CD14-positive monocyte (primary cell): ENCODE measurements at regions not wholly inside any gene's neighbourhood (a gene's known extent, or its start where the extent isn't known, plus 50 kb on each side); places are given as distances from the start of the nearest gene placed in this dataset.

Experiments
- DNase-seq, 3 donors: peaks; one replicate each; pipeline ENCODE4 v3.0.0-alpha.2; 2011 to 2022
- H2AFZ ChIP-seq: 2 replicates; pipeline ENCODE4 v1.6.0; 2012; ENCODE audit warnings: mild to moderate bottlenecking, low read depth, low read length, inconsistent platforms; ENCODE audit not compliant: insufficient read depth, poor library complexity, severe bottlenecking
- H3K27ac ChIP-seq, 2 donors: 1 replicate in 1 of 2; 2 replicates in 1 of 2; pipeline ENCODE4 v1.5.1; 2012 to 2013; ENCODE audit warnings: low read length in 2 of 2, control low read depth in 1 of 2, inconsistent platforms in 1 of 2, low read depth in 1 of 2, mild to moderate bottlenecking in 1 of 2
- H3K27me3 ChIP-seq, 2 donors: one replicate each; pipeline versions ENCODE4 v1.6.0 to v1.6.1; 2011 to 2013; ENCODE audit warnings: low read length in 2 of 2; ENCODE audit not compliant: control insufficient read depth in 2 of 2, insufficient read depth in 2 of 2
- H3K36me3 ChIP-seq, 2 donors: replicated peaks in 1 of 2; 1 replicate in 1 of 2; 2 replicates in 1 of 2; pipeline versions ENCODE4 v1.5.1 to v1.6.1; 2012 to 2013; ENCODE audit warnings: low read length in 2 of 2, control low read depth in 1 of 2, inconsistent platforms in 1 of 2, mild to moderate bottlenecking in 1 of 2; ENCODE audit not compliant: insufficient read depth in 2 of 2, control insufficient read depth in 1 of 2
- H3K4me1 ChIP-seq, 2 donors: 1 replicate in 1 of 2; 2 replicates in 1 of 2; pipeline versions ENCODE4 v1.5.1 to v1.6.1; 2012 to 2013; ENCODE audit warnings: low read length in 2 of 2, control low read depth in 1 of 2, inconsistent platforms in 1 of 2, mild to moderate bottlenecking in 1 of 2, moderate library complexity in 1 of 2; ENCODE audit not compliant: insufficient read depth in 2 of 2, control insufficient read depth in 1 of 2
- H3K4me2 ChIP-seq: replicated peaks from 2 replicates; pipeline ENCODE3; 2012; ENCODE audit warnings: low read length, moderate library complexity, mild to moderate bottlenecking; ENCODE audit not compliant: poor library complexity, severe bottlenecking; ENCODE audit errors: extremely low read depth
- H3K4me3 ChIP-seq, 3 experiments: fragments of 200-600 bp in 1 of 3; sonication (generic) in 1 of 3; replicated peaks in 1 of 3; 1 replicate in 2 of 3; 2 replicates in 1 of 3; pipeline ENCODE4 v1.5.1; 2011 to 2013; ENCODE audit warnings: low read length in 3 of 3, mild to moderate bottlenecking in 3 of 3, control low read depth in 2 of 3, low read depth in 2 of 3, inconsistent platforms in 1 of 3, moderate library complexity in 1 of 3
- H3K79me2 ChIP-seq: 2 replicates; pipeline ENCODE4 v1.6.0; 2012; ENCODE audit warnings: mild to moderate bottlenecking, control low read depth, inconsistent platforms, low read length, moderate library complexity; ENCODE audit not compliant: insufficient read depth
- H3K9ac ChIP-seq: 2 replicates; pipeline ENCODE4 v1.6.0; 2017; ENCODE audit warnings: low read length, mild to moderate bottlenecking; ENCODE audit not compliant: insufficient read depth, poor library complexity, severe bottlenecking
- H3K9me3 ChIP-seq, 2 donors: replicated peaks in 1 of 2; 1 replicate in 1 of 2; 2 replicates in 1 of 2; pipeline versions ENCODE4 v1.5.1 to v1.6.1; 2012 to 2013; ENCODE audit warnings: low read length in 2 of 2, control low read depth in 1 of 2; ENCODE audit not compliant: control insufficient read depth in 1 of 2, insufficient read depth in 1 of 2
- H4K20me1 ChIP-seq: 2 replicates; pipeline ENCODE4 v1.6.0; 2012; ENCODE audit warnings: mild to moderate bottlenecking, low read length, control low read depth, moderate library complexity; ENCODE audit not compliant: insufficient read depth
- H3K27ac Mint-ChIP-seq, 7 donors: one replicate each; pipeline ENCODE4 v1.8.0; 2020; ENCODE audit warnings: mild to moderate bottlenecking in 7 of 7, mixed read lengths in 7 of 7, moderate library complexity in 6 of 7, inconsistent platforms in 2 of 7
- H3K27me3 Mint-ChIP-seq, 3 donors: one replicate each; pipeline ENCODE4 v1.8.0; 2021 to 2022; ENCODE audit warnings: low read depth in 3 of 3, mild to moderate bottlenecking in 3 of 3, mixed read lengths in 3 of 3, moderate library complexity in 3 of 3, inconsistent platforms in 1 of 3
- H3K36me3 Mint-ChIP-seq, 2 donors: one replicate each; pipeline ENCODE4 v1.8.0; 2020; ENCODE audit warnings: mixed read lengths in 2 of 2, inconsistent platforms in 1 of 2, mild to moderate bottlenecking in 1 of 2
- H3K4me1 Mint-ChIP-seq: one replicate; pipeline ENCODE4 v1.8.0; 2020; ENCODE audit warnings: mild to moderate bottlenecking, mixed read lengths
- H3K4me3 Mint-ChIP-seq, 2 donors: one replicate each; pipeline ENCODE4 v1.8.0; 2020; ENCODE audit warnings: mild to moderate bottlenecking in 2 of 2, mixed read lengths in 2 of 2, moderate library complexity in 1 of 2
- H3K9me3 Mint-ChIP-seq, 7 donors: one replicate each; pipeline ENCODE4 v1.8.0; 2020 to 2022; ENCODE audit warnings: mixed read lengths in 7 of 7, mild to moderate bottlenecking in 6 of 7, moderate library complexity in 6 of 7, inconsistent platforms in 2 of 7
- WGBS: methylation state at CpG from one replicate; pipeline ENCODE4 v1.1.5; 2013; ENCODE audit warnings: missing lambda C conversion rate; ENCODE audit not compliant: insufficient coverage; 5-methylcytosine and 5-hydroxymethylcytosine counted together
- intact Hi-C, 2 donors: fragments of 100-400 bp; cut with micrococcal nuclease; formaldehyde crosslinking; loops; one replicate each; pipeline versions ENCODE4 v1.15.0 to v1.15.1; 2023
- TF ChIP-seq, protein P1 (sequence below): fragments of 200-600 bp; IDR thresholded peaks from one replicate; pipeline ENCODE4 v1.8.0; 2022; ENCODE audit warnings: antibody characterized with exemption, mild to moderate bottlenecking

DNA sequence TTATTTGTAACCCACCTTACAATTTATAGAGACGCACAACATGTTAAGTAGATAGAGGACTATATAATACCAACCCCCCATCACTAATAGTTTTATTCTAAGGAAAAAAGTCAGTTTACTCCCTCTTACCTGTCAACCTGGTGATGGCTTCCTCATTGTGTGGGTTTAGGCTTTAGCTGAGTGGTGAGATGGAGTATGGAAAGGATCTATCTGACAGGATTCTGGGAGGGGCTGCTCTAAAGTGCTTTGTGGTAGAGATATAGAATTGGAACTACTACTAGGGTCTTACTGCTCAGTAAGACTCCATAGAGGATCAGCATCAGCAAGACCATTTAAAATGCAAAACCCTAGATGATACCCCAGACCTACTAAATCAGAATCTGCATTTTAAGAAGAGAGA is 82.1 kb upstream of the IFNE start:
- Histone ChIP-seq H3K4me3 (no peak overlapping the region), H3K9ac (no peak overlapping the region), H3K27ac (no peak overlapping the region), H3K27me3 (peaks cover 54 to 77% of the 10 kb centered on the region in 2 donors), H3K79me2 (no peaks in the 10 kb centered on the region), H3K4me1 (peaks cover 5 to 11% of the 10 kb centered on the region in 2 donors), H3K36me3 (no peaks in the 10 kb centered on the region), H3K4me2 (no peak overlapping the region), H3K9me3 (peaks cover 0 to 9% of the 10 kb centered on the region in 2 donors), H2AFZ (no peak overlapping the region), H4K20me1 (no peaks in the 10 kb centered on the region)
- H3K27me3 Mint-ChIP-seq = peaks cover 23 to 48% (median 29%) of the 10 kb centered on the region in 3 donors
- no peak overlapping the region for H3K27ac Mint-ChIP-seq
- DNase-seq = no peak
- H3K36me3 Mint-ChIP-seq = no peaks in the 10 kb centered on the region
- no peak overlapping the region for H3K4me3 Mint-ChIP-seq
- TF ChIP-seq, protein P1, sequence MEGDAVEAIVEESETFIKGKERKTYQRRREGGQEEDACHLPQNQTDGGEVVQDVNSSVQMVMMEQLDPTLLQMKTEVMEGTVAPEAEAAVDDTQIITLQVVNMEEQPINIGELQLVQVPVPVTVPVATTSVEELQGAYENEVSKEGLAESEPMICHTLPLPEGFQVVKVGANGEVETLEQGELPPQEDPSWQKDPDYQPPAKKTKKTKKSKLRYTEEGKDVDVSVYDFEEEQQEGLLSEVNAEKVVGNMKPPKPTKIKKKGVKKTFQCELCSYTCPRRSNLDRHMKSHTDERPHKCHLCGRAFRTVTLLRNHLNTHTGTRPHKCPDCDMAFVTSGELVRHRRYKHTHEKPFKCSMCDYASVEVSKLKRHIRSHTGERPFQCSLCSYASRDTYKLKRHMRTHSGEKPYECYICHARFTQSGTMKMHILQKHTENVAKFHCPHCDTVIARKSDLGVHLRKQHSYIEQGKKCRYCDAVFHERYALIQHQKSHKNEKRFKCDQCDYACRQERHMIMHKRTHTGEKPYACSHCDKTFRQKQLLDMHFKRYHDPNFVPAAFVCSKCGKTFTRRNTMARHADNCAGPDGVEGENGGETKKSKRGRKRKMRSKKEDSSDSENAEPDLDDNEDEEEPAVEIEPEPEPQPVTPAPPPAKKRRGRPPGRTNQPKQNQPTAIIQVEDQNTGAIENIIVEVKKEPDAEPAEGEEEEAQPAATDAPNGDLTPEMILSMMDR = no peak
- intact Hi-C loops = no loop called here
- H3K4me1 Mint-ChIP-seq = peaks cover 6% of the 10 kb centered on the region
- H3K9me3 Mint-ChIP-seq = peaks cover 0 to 6% (median 4%) of the 10 kb centered on the region in 7 donors
- WGBS = no CpG with 5 or more reads among the region's 1 CpG

DNA sequence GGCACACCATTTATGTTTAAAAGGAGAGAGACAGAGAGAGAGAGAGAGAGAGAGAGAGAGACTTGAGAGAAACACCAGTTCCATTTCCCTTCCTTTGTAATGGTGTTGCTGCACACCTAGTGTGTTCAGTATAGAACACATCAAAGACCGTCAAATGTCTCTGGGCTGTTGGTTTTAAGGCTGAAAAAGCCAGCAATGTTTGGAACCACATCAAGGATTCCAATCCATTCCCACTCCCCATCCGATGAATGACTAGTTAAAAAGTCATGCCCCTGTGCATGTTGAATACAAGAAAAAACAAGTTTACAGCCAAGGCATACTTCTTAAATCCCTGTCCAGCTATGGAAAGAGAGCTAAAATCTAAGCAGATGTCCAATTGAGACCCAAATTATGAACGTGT is 83.0 kb upstream of the IFNE start:
- H3K9me3 ChIP-seq = peaks cover 0 to 6% of the 10 kb centered on the region in 2 donors
- no peaks in the 10 kb centered on the region for H3K36me3 Mint-ChIP-seq
- H3K79me2 ChIP-seq = no peaks in the 10 kb centered on the region
- intact Hi-C loops = no loop called here
- peaks cover 2% of the 10 kb centered on the region for H3K4me1 Mint-ChIP-seq
- H3K36me3 ChIP-seq = no peaks in the 10 kb centered on the region
- no peak overlapping the region for H3K27ac ChIP-seq
- H3K4me2 ChIP-seq = no peak overlapping the region
- TF ChIP-seq, protein P1 = no peak
- no peak overlapping the region for H3K4me3 ChIP-seq
- H4K20me1 ChIP-seq = no peaks in the 10 kb centered on the region
- H3K9ac ChIP-seq = no peak overlapping the region
- no peak overlapping the region for H3K27ac Mint-ChIP-seq
- H3K4me3 Mint-ChIP-seq = no peak overlapping the region
- DNase-seq = no peak
- H3K4me1 ChIP-seq = peaks cover 0 to 1% of the 10 kb centered on the region in 2 donors
- peaks cover 0 to 5% (median 1%) of the 10 kb centered on the region in 7 donors for H3K9me3 Mint-ChIP-seq
- no peak overlapping the region for H2AFZ ChIP-seq
- peaks cover 46 to 68% of the 10 kb centered on the region in 2 donors for H3K27me3 ChIP-seq
- peaks cover 18 to 39% (median 26%) of the 10 kb centered on the region in 3 donors for H3K27me3 Mint-ChIP-seq
- 71% methylated on average over 2 of the region's 3 CpGs for WGBS
